ENCODE measurements at regions not wholly inside any gene's neighbourhood (a gene's known extent, or its start where the extent isn't known, plus 50 kb on each side); places are given as distances from the start of the nearest gene placed in this dataset.

DNA sequence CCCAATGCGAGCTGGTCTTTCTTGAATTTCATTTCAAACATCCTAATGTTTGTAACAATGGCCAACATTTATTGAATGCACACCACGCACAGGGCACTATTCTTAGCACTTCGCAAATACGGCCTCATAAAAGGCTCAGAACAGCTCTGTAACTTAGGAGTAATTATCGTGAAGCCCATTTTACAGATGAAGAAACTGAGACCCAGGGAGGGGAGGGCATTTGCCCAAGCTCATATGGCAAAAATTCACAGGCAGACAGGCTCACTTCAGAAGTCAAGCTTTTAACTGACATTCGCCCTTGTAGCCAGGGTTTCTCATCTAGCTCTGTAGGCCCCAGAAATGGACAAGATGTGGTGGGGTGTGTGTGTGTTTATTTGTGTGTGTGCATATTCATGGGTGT lies 60.3 kb upstream of the TBX3 start:
- TF ChIP-seq, protein P1, sequence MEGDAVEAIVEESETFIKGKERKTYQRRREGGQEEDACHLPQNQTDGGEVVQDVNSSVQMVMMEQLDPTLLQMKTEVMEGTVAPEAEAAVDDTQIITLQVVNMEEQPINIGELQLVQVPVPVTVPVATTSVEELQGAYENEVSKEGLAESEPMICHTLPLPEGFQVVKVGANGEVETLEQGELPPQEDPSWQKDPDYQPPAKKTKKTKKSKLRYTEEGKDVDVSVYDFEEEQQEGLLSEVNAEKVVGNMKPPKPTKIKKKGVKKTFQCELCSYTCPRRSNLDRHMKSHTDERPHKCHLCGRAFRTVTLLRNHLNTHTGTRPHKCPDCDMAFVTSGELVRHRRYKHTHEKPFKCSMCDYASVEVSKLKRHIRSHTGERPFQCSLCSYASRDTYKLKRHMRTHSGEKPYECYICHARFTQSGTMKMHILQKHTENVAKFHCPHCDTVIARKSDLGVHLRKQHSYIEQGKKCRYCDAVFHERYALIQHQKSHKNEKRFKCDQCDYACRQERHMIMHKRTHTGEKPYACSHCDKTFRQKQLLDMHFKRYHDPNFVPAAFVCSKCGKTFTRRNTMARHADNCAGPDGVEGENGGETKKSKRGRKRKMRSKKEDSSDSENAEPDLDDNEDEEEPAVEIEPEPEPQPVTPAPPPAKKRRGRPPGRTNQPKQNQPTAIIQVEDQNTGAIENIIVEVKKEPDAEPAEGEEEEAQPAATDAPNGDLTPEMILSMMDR (IDR thresholded peaks at IDR 0.05; ENCODE audit: borderline replicate concordance, insufficient read depth, low read depth, low read length), result no peak

DNA sequence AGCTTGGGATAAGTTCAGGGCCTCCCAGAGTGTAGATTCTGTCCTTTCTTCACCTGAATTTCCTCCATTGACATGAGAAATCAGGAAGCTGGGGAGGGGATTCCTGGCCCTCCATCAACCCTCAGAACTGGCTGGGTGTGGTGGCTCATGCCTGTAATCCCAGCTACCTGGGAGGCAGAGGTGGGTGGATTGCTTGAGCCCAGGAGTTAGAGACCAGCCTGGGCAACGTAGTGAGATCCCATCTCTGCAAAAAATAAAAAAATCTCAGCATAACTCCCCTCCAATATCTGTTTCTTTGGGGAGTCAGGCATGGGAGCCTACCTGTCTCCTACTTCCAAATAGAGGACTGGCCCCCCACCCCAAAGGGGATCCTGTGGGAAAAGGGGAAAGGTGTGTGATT lies 59.8 kb upstream of the TBX3 start:
- TF ChIP-seq, protein P1 (IDR thresholded peaks at IDR 0.05; ENCODE audit: borderline replicate concordance, insufficient read depth, low read depth, low read length), result no peak

More for the DNA sequence above, 60.3 kb upstream of the TBX3 start:
- no peak overlapping the region for H3K4me3 ChIP-seq (ENCODE audit: low read depth, low read length)

DNA sequence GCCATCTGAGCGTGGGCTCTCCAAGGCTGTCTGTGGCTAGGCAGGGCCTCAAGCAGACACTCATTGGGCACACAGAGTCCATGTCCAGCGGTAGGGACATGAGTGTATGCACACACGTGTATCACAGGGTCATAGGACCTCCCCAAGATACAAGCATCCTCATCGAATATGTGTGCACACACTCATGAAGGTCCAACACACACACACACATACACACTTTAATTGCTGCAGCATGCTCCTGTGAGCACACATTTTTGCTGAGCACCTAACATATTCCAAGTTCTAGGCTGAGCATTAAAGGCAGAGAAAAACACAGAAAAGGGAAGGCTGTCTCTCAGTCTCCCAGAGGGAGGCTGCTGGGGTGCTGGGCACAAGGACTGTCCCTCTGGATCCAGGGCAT lies 59.3 kb upstream of the TBX3 start:
- no peak overlapping the region for H3K4me3 ChIP-seq (ENCODE audit: low read depth, low read length)
- TF ChIP-seq, protein P1 (IDR thresholded peaks at IDR 0.05; ENCODE audit: borderline replicate concordance, insufficient read depth, low read depth, low read length), result no peak

More for the DNA sequence above, 59.8 kb upstream of the TBX3 start:
- H3K4me3 ChIP-seq (ENCODE audit: low read depth, low read length), result no peak overlapping the region

DNA sequence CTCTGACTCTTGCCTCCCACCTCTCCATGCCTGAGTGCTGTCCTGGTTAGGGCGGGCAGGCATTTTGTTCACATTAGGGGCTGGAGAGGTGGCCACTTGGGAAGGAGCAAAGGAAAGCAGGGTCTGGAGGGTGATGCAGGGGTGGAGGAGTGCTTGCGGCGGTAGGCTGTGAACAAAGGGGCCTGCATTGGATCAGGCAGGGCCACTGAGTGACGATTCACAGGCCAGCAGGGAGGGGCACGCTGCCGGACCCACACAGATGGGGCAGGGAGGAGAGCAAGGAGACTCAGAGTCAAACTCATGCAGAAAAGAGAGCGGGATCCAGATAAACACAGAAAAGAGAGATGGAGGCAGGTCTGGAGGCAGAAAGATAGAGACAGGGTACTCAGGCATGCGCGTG lies 58.4 kb upstream of the TBX3 start:
- no peak overlapping the region for H3K4me3 ChIP-seq (ENCODE audit: low read depth, low read length)
- TF ChIP-seq, protein P1 (IDR thresholded peaks at IDR 0.05; ENCODE audit: borderline replicate concordance, insufficient read depth, low read depth, low read length), result no peak

DNA sequence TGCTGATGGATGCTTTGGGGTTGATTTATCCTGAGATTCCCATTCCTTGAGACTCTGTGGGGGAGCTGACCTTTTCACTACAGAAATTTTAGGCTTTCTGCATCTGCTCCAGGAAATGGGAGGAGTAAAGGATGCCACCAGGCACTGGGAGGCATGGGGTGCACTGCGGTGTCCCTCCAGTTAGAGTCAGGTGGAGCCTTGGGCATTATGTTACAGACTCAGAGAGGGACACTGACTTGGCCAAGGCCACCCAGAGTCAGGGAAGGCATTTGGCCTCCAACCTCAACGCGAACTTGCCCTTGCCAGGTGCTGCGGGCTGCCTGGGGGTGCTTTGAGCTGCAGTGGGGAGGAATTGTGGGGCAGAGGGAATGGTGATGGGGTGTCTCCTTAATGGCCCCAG lies 58.0 kb upstream of the TBX3 start:
- TF ChIP-seq, protein P1 (IDR thresholded peaks at IDR 0.05; ENCODE audit: borderline replicate concordance, insufficient read depth, low read depth, low read length), result no peak
- H3K4me3 ChIP-seq (ENCODE audit: low read depth, low read length), result no peak overlapping the region

DNA sequence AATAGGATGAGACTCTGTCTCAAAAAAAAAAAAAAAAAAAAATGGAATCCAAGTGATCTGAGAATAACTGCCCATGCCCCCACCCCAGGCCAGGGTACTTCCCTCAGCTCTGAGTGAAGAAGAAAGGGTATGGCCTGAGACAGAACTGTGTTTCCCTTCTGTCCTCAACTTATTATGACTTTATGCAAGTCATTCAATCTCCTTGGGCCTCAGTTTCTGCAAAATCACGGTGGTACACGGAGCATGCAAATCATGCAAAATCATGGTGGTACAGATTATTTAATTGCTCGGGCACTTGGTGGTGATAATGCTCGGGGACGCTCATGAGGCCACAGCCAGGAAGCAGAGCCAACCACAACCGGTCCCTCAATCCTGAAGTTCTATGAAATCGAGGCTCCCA lies 56.5 kb upstream of the TBX3 start:
- no peak overlapping the region for H3K4me3 ChIP-seq (ENCODE audit: low read depth, low read length)
- TF ChIP-seq, protein P1 (IDR thresholded peaks at IDR 0.05; ENCODE audit: borderline replicate concordance, insufficient read depth, low read depth, low read length), result no peak

DNA sequence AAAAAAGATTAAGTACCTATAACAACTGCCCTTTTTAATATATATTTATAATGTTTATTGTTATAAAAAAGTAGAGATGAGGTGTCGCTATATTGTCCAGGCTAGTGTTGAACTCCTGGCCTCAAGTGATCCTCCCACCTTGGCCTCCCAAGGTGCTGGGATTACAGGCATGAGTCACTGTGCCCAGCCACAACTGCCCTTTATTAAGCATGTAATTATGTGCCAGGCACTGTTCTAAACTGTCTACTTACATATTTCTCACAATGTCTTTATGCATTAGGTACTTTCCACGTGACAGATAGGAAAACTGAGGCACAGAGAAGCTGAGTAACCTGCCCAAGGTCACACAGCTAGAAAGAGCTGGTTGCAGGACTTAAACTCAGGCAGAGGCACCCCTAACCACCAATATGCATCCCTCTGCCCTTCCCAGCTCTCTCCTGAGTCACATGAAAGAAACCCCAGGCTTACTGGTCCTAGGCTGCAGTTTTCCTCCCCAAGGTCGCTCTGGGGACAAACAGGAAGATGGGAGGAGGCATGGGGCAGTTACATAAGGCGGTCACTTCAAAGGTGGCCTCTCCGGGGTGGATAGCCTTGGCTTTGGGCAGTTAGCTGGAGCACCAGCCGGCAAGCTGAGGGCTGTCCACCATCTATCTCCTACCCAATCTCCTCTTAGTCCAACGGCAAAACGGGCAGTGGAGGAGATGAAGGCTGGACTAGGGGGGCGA lies 54.6 kb upstream of the TBX3 start:
- TF ChIP-seq, protein P1 (IDR thresholded peaks at IDR 0.05; ENCODE audit: borderline replicate concordance, insufficient read depth, low read depth, low read length), result no peak
- no peak overlapping the region for H3K4me3 ChIP-seq (ENCODE audit: low read depth, low read length)

Data from GM12875 (cell line).